DND-41 (cell line): ENCODE measurements at regions not wholly inside any gene's neighbourhood (a gene's known extent, or its start where the extent isn't known, plus 50 kb on each side); places are given as distances from the start of the nearest gene placed in this dataset.

Experiments
- CTCF ChIP-seq: IDR thresholded peaks from 2 replicates; pipeline ENCODE4 v1.5.1; 2012; ENCODE audit warnings: borderline replicate concordance, low read length, moderate library complexity, mild to moderate bottlenecking; ENCODE audit not compliant: poor library complexity, severe bottlenecking; ENCODE audit errors: extremely low read depth
- EZH2 ChIP-seq: IDR thresholded peaks from 3 replicates; pipeline ENCODE4 v1.6.1; 2012; ENCODE audit warnings: borderline replicate concordance, low read depth, mild to moderate bottlenecking, moderate library complexity, low read length, inconsistent platforms; ENCODE audit not compliant: severe bottlenecking

- no peak for TF ChIP-seq CTCF
- no peak for TF ChIP-seq EZH2
These were observed 509.2 kb upstream of the ZEB2 start for GRCh38 chr2:145029081-145029480.
